GM23338 (cell line): ENCODE measurements at regions not wholly inside any gene's neighbourhood (a gene's known extent, or its start where the extent isn't known, plus 50 kb on each side); places are given as distances from the start of the nearest gene placed in this dataset.

Experiments
- CTCF ChIP-seq, 2 experiments: fragments of 200-600 bp in 1 of 2; sonication (generic) in 1 of 2; conservative IDR thresholded peaks; 2 replicates each; pipeline versions ENCODE4 v1.5.1 to v1.6.1; 2016 to 2017; ENCODE audit warnings: antibody characterized with exemption in 2 of 2, low read depth in 2 of 2, mild to moderate bottlenecking in 2 of 2, moderate library complexity in 1 of 2
- ETS1 ChIP-seq: IDR thresholded peaks from 2 replicates; pipeline ENCODE4 v1.6.1; 2016; ENCODE audit warnings: antibody characterized with exemption
- EZH2phosphoT487 ChIP-seq: fragments of 200-600 bp; sonication (generic); IDR thresholded peaks from one replicate; pipeline ENCODE4 v1.8.1; 2018; ENCODE audit warnings: antibody characterized with exemption; ENCODE audit not compliant: unreplicated experiment
- POLR2AphosphoS5 ChIP-seq: IDR thresholded peaks from 2 replicates; pipeline ENCODE4 v1.6.1; 2016; ENCODE audit warnings: antibody characterized with exemption, low read depth
- REST ChIP-seq: IDR thresholded peaks from one replicate; pipeline ENCODE4 v1.6.1; 2018; ENCODE audit warnings: antibody characterized with exemption; ENCODE audit not compliant: unreplicated experiment

GRCh38 chr6:91082311-91082832, 495.5 kb upstream of the MAP3K7 start:
- no peak for TF ChIP-seq CTCF (conservative IDR thresholded peaks at IDR 0.05; ENCODE audit: low read depth in 2 of 2)
- TF ChIP-seq POLR2AphosphoS5 = no peak
- no peak for TF ChIP-seq REST
- TF ChIP-seq EZH2phosphoT487 = no peak
- no peak for TF ChIP-seq ETS1
